Effector CD4-positive, alpha-beta T cell (primary cell): ENCODE measurements at regions not wholly inside any gene's neighbourhood (a gene's known extent, or its start where the extent isn't known, plus 50 kb on each side); places are given as distances from the start of the nearest gene placed in this dataset.

Experiments
- DNase-seq: peaks from one replicate; pipeline ENCODE4 v3.0.0-alpha.2; 2020

- DNase-seq, result no peak
These were observed 53.4 kb downstream of the FOXB1 start for GRCh38 chr15:60057554-60057953.

DNA sequence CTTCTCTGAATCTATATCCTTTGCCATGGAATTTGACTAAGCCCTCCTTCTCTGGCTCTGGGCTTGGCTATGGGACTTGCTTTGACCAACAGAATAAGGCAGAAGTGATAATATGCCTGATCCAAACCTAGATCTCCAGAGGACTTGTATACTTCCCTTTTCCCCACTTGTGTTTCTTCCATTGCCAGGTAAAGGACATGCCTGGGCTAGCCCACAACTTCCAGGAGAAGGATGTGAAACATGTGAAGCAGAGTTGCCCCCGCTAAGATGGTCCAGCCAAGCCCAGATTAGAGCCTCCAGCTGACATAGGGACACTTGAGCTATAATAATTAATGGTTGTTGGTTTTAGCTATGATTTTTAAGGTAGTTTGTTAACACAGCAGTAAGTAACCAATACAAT, 55.1 kb downstream of the FOXB1 start:
- DNase-seq, result no peak

- no peak for DNase-seq
These were observed 57.6 kb downstream of the FOXB1 start for GRCh38 chr15:60061758-60062157.

DNA sequence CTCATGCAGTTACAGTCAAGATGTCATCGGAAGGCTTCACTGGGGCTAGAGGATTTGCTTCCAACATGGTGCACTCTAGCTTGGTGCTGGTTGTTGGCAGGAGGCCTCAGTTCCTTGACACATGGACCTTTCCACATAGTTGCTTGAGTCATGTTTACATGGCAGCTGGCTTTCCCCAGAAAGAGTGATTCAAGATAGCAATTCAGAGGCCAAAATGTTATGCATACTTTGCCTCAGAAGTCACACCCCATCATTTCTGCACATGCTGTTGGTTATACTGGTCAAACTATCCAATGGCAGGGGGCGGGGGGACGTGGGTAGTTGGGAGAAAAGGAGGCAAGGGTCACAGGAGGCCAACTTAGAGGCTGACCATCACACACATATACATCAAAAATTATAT, 58.7 kb downstream of the FOXB1 start:
- no peak for DNase-seq

DNA sequence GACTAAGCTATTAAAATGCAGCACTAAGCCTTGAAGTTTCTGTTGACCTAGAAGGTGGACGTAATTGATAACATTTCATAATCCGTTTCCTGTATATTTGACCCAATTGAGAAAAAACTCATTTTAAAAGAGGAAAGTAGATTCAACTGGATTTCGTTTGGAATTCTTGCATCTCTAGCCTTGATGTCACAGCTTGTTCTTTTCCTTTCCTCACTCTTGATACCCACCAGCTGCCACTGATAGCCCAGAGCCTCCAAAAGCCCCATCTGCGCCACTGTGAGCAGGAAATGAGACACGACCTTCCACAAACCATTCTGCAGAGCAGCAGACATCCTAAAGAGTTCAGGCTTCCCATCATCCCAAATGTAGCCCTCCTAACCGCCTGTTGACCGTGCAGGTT, 61.8 kb downstream of the FOXB1 start:
- DNase-seq, result no peak

DNA sequence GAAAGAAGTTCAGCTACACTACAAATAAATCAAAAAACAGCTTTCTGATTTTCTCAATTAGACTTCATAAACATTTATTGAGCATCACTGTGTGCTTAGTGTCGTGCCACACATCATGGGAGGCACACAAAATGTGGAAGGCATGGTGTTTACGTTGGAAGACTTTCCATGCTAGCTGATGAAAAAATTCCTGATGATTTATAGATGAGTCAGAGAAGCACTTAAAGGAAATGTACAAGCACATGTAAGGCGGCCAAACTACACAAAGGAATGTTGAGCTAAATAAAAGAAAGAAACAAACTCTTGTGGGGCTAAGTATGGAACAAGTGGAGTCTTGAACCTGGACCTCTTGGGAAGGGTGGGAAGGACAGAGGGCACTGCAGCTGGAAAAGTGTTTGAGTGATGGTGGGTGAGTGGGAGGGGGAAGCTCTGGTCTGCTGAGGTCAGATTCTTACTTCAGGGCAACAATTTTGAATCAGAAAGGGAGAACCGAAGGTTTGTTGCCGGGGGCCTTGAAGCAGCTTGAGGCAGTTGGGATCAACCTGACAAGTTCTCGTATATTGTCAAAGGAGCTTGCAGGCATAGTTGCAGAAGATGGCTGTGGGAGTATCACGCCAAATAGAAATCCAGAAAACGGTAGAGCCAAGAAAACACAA, 66.9 kb downstream of the FOXB1 start:
- no peak for DNase-seq

- no peak for DNase-seq
These were observed 68.8 kb downstream of the FOXB1 start for GRCh38 chr15:60072826-60073465.

- DNase-seq, result no peak
These were observed 69.3 kb downstream of the FOXB1 start for GRCh38 chr15:60073466-60073840.

GRCh38 chr15:60074181-60074885, 70.2 kb downstream of the FOXB1 start:
- DNase-seq, result no peak

DNA sequence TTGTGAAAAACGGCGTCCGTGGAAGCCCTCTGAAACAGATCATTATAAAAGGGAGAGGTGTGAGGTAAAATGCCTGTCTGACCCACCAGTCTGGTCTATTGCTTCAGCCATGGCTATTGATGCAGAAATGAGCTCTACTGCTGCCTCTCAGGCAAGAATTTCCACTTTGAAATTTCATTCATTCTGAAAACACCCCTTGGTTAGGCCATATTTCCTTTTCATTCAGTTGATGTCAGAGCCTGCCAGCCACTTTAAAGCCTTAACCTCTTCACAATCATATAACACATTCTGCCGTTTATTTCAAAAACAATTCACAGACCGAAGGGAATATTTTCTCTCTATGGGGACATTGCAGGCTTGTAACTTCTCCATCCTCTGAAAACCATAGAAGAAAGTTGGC, 71.9 kb downstream of the FOXB1 start:
- no peak for DNase-seq

DNA sequence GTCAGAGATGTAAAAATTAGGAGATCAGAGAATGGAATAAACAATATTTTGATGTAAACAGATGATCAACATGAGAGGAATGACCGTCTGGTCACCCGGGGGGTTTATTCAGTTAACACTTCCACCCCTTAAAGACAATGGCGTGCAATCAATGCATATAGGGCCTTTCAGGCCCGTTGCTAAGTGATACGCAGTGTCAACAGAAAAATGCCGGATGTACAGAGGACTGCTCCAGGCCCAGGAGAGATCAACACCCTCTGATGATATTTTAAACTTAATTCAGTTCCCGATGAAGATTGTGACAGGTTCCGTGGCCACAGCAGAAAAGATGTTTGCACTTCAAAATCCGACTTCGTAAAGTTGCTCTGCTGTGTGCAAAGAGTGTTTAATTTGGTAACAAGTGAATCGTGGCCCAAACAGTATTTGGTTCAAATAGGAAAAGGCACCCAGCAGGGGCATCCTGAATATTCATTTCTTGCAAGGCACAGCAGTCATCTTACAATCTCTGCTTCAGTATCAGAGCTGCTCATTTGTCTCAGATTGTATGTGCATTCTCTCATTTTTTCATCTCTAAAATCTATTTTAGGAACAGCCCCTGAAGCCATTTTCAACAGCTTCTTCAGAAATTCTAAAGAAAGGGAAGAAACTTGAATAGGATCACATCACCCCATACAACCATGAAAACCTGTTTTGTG, 72.6 kb downstream of the FOXB1 start:
- DNase-seq, result no peak

DNA sequence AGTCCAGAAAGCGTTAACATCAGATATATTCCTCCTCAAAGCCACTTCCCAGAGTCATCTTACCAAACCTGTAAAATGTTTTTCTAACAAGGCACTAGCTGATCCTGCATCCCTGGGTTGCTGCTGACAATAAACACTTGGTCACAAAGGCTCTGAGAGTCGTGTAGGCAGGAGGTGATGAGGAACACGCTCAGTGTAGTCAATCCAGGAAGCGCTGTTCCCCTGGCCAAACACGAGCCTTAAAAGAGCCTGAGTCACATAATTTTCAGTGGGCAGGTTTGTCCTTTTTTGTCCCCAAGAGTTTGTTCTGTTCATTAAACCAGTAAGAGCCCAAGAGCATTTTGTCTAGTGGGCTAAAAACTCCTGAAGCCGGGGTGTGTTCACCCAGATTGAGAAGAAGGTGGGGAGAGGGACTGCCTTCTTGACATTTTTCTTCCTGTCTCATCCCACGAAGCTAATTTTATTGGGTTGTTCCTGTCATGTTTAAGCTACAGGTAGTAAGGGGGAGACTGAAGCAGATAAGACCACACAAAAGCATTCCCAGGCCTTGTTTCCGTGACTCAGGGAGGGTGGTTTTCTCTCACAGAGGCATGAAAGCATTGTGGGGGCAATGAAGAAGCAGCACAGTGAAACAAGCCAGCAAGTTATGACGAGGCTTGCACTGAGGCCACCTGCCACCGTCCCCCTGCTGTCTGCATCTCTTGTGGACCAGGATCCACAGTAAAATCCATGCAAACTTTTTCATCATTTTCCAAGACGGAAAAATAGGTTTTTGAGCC, 73.7 kb downstream of the FOXB1 start:
- DNase-seq, result no peak

DNA sequence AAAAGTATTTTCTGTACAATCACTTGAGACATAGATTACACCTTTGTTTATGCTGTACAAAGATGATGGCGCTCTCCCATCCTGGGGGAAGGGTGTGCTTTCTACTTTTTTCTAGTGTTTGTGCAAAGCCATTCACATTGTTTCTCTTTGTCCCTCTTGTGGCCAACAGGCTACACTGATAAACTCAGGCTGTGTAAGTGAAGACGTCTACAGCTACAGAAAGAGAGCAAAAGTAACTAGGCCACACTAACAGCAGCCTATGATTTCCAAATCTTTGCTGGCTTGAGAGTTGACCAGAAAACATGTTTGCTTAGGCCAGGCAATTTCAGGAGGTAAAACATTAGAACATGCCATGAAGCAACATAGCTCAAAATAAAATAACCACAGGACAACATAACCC, 75.1 kb downstream of the FOXB1 start:
- DNase-seq, result no peak

DNA sequence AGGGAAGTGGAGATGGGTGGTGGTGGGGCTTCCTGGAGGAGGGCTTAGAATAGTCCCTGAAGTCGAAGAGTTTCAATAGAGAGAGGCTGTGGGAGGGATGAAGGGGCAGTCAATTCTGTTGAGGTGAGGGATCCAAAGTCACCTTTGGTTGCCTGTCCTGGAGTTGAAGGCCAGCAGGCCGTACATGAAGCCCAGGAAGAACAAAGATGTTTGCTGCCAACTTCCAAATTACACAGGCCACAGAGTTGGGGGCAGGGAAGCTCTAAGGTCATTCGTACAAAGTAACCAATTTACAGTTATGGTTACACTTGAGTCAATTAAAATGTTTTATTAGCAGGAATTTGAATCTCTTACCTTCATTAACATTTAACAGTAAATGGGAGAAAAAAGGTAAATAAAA, 77.9 kb downstream of the FOXB1 start:
- no peak for DNase-seq

- no peak for DNase-seq
These were observed 79.2 kb downstream of the FOXB1 start for GRCh38 chr15:60083318-60083717.

GRCh38 chr15:60086681-60087429, 82.7 kb downstream of the FOXB1 start:
- DNase-seq, result no peak

- DNase-seq, result no peak
These were observed 83.5 kb downstream of the FOXB1 start for GRCh38 chr15:60087561-60087960.

GRCh38 chr15:60090747-60091146, 86.6 kb downstream of the FOXB1 start:
- DNase-seq, result no peak

GRCh38 chr15:60091157-60091556, 87.0 kb downstream of the FOXB1 start:
- DNase-seq, result no peak

GRCh38 chr15:60091911-60092310, 87.8 kb downstream of the FOXB1 start:
- no peak for DNase-seq

DNA sequence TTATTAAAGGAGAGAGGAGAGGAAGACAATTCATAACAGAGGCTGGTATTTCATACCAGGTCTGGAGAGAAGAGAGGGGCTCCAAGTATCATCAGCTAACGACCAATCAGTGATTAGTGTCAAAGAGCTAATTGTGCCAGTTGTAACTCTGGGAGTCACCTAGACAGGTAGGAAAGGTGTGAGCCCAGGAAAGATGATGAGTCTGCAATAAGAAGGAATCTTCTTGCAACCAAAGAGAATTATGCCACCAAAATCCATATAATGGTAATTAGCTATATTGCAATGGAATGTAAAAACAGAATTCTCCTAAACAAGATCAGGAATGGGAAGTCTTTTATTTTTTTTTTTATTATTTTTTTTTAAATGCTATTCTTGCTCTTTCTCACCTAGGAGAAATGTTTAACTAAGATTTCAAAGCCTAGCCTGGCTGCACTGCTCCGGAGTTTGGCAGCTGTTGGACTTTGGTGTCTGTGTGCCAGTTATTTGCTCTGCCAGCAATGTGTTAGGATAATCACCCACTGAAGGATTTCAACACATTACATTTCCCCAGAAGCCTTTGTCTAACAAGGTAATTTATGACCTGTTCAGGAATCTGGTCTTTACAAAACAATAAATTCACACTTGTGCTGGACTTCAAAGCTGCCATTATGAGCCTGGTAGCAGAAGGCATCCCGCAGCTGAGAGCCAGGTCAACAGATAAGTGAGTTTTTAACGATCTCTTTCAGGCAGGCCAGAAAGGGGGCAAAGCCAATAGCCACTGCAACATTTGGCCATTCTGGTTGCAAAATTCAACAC, 89.4 kb downstream of the FOXB1 start:
- DNase-seq, result no peak
